DMS 273 (cell line): ENCODE measurements at regions not wholly inside any gene's neighbourhood (a gene's known extent, or its start where the extent isn't known, plus 50 kb on each side); places are given as distances from the start of the nearest gene placed in this dataset.
"Not testable (repeated sequence)": the region's sequence is repeated elsewhere in the genome, so short reads cannot be mapped to it uniquely, and the experiment has no call there.

Experiments used
- DNase-seq: peaks from one replicate; lab custom pipeline; 2025; ENCODE audit not compliant: unreplicated experiment; lab: John Stamatoyannopoulos, UW

DNA sequence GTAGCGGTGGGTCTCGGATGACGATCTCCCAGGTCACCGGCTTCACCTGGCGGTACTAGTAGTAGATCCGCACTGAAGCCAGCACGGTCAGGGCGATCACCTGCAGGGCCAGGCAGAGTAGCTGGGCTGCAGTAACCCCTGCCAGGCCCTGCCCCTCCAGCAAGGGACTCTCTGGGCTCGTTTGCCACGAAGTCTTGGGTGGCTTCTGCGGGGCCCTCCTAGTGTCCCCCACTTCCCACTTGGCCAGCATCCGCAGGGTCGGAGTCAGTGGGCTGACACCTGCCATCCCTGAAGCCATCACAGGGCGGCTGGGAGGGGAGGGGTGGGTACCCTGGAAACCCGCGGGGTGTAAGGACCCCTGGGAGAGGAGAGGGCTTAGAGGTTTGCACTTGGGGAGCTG, 214.0 kb downstream of the OR4C45 start:
- no peak for DNase-seq

DNA sequence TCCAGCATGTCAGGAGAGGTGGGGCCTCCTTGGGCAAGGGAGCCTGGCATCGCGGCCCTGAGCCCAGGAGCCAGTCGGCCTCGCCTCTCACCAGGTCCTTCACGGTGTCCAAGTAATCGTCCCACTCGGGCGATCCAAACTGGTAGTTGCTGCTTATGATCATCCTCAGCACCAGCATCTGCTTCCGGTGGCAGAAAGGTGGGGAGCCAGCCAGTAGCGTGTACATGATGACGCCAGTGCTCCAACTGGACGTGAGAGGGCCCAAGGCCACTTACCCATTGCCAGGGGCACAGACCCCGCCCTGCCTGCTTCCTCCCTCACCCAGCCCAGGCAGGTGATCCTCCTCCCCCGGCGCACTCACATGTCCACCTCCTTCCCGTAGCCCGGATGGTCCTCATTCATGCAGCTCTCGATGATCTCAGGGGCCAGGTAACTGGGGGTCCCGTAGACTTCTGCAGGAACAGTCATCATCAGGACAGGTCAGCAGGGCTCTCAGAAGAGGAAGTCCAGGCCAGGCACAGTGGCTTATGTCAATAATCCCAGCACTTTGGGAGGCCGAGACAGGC, 214.7 kb downstream of the OR4C45 start:
- DNase-seq = no peak

DNA sequence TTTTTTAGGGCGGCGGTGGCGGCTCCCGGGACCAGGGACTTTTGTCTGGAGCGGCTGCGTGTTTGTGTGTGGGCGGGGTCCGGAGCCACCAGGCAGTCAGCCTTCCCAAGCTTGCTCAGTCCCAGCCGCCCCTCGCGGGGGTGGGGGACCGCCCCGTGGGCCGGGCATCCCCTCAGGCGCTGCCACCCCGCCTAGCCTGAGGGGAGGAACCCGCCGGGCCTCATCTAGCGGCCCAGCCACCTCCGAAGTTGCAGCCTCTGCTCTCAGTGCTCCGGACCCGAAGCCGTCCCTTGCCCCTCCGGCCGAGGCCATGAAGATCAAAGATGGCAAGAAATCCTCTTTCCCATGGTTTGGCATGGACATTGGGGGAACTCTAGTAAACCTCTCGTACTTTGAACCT, 235.2 kb downstream of the OR4C45 start:
- DNase-seq = no peak

DNA sequence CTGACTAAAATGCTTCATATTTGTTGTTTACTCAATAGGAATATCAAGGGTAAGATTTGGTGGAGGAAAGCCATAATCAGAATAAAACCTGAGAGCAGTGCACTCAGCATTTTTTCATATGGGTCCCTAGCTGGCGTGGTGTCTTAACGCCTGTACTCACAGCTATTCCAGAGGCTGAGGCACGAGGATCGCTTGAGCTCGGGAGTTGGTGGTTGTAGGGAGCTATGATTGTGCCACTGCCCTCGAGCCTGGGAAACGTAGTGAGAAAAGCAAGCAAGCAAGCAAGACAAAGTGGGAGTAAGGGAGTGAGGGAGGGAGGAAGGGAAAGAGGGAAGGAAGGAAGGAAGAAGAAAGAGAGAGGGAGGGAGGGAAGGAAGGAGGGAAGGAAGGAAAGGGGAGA, 242.5 kb downstream of the OR4C45 start:
- DNase-seq = no peak

DNA sequence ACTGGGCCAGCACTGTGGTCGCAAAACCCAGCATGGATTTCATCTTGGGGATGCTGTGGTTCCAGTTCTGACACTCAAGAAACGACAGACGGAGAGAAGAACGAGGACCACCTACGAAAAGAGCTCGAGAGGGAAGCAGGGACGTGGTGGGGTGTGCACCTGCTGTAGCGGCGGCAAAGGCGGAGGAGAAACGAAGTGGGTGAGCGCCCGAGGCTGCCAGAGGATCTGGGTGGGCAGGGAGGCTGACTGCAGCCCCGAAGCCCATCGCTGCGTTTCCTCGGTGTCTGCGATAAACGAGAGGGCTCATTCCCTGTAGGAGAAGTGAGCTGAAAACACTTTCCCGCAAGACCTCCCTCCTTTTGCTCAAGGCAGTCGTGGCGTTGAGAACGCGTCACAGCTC, 246.1 kb downstream of the OR4C45 start:
- no peak for DNase-seq

DNA sequence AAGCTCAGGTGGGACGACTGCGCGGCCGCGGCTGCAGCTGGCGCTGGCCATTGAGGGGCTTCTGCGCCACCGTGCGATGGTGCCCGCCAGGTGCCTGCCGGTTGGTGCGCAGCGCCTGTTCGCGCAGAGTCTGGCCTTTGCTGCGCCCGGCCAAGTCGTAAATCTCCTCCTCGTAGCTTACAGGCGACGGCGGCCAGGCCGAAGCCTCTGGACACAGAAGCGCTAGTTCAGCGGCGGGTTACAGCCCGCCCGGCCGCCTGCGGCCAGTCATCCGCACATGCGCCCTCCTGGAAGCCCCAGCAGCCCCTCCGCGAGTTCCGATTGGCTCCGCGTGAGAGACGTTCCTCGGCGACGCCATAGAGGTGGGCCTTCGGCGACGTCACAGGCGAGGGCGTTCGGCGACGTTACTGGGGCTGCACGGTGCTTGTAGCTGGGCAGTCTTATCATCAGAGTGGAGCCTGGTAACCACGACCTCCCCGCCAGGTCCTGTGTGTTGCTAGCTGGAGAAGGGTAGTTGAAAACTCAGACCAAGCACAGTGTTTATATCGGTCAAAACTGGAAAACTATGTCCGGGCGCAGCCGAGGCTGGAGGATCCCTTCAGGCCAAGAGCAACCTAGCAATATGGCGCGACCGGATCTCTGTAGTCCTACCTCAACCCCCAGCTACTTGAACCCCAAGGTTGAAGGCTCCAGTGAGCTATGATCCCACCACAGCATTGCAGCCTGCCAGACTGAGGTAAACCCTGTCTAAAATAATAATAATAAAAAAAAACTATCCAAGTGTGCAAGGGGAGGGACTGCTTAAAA, 265.7 kb downstream of the OR4C45 start:
- no peak for DNase-seq

DNA sequence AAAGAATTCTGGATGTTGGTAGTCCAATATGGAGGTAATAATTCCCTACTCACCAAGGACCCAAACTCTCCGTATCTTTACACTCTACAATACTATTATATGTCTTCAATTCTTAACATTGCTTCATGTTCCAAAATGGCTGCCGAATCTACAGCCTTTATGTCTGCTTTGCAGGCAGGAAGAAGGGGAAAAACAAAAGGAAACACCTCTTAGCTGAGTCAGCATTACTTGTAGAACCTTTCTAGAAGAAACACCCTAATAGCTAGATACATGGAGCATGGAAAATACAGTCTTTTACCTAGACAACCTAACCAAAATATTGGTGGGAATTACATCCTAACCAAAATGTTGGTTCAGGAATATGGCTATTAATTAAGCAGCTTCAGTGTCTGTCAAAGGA, 298.0 kb downstream of the OR4C45 start:
- DNase-seq = not testable (repeated sequence)

DNA sequence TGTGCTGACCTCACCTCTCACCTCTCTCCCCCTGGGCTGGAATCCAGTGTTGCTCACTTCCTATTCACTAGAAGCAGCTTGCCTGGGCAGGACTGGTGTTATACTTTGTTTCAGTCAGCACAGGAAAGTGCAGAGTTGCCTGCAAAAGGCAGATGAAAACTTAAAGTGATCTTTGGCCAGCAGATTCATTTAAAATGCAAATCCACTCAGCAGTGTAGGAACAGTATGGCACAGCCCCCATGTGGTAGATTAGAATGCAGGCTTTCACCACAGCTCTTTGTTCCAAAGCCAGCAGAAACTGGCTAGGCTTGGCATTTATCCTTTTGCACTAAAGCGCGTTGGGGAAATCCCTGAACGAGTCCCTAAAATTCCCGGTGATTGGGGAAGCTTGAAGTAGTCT, 301.2 kb downstream of the OR4C45 start:
- no peak for DNase-seq

DNA sequence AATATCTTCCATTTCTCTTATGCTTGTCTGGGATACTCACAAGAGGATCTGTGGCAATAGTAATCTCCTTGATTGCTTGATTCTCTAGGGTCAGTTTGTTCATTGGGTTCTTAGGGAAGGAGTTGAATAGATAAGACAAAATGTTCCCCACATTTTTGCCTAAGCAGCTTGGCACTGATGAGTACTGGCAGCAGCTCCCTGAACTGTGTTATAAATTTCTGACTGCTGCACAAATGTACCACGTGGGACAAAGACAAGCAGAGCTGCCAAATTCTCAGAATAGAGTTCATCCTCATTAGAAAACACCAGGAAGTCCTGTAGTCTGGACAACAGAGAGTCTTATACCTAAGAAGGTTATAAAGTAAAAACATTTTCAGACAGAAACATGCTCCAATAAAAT, 304.8 kb downstream of the OR4C45 start:
- not testable (repeated sequence) for DNase-seq

DNA sequence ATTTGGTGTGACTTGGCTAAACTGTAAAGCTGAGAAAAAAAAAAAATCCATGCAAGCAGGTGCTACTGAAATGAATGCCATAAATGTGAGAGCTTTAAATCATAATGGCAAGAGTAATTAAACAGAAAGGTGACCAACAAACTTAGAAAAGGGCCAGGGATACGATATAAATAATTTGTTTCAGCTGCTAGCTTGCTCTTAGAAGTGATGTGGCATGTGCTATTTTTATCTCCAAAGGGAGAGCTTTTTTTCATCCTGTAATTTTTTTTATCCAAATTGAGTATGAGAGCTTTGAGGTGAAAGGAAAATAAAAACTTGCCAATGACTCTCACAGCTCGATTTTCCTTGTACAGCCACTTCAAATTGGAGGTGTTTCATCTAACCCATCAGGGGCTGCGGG, 315.3 kb downstream of the OR4C45 start:
- DNase-seq = not testable (repeated sequence)

DNA sequence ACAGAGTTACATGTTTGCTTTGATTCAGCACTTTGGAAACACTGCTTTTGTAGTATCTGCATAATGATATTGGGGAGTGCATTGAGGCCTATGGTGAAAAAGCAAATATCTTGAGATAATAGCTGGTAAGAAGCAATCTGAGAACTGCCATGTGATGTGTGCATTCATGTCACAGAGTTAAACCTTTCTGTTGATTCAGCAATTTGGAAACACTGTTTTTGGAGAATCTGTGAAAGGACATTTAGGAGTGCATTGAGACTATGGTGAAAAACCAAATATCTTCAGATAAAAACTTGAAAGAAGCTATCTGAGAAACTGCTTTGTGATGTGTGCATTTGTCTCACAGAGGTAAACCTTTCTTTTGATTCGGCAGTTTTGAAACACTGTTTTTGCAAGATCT, 346.8 kb downstream of the OR4C45 start:
- DNase-seq = no peak

DNA sequence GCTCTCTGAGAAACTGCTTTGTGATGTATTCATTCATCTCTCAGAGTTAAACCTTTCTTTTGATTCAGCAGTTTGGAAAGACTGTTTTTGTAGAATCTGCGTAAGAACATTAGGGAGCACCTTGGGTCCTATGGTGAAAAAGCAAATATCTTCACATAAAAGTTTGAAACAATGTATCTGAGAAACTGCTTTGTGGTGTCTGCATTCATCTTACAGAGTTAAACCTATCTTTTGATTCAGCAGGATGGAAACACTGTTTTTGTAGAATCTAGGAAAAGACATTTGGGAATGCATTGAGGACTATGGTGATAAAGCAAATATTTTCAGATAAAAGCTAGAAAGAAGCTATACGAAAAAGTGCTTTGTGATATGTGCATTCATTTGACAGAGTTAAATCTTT, 361.3 kb downstream of the OR4C45 start:
- no peak for DNase-seq

DNA sequence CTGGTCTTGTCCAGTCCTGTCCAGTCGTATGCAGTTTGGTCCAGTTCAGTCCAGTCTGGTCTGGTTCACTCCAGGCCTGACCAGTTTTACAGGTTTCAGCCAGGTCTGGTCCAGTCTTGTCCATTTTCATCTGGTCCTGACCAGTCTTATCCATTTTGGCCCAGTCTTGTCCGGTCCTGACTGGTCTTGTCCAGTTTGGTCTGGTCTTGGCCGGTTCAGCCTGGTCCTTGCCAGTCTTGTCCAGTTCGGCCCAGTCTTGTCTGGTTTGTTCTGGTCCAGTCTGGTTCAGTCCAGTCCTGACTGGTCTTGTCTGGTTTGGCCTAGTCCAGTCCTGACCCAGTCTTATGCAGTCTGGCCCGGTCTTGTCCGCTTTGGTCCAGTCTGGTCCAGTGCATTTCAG, 380.2 kb downstream of the OR4C45 start:
- DNase-seq = no peak

DNA sequence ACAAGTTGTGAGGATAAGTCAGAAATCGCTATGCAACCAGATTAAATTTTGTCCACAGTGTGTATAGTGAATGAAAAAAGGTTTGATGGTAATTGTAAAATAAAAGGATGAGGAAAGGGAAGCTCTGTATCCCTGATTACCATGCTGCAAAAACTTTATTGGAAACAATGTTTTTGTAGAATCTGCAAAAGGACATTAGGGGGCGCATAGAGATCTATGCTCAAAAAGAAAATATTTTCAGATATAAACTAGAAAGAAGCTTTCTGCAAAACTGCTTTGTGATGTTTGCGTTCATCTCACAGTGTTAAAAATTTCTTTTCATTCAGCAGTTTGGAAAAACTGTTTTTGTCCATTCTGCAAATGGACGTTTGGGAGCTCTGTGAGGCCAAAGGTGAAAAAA, 390.5 kb downstream of the OR4C45 start:
- peak; percentile 3 for DNase-seq
